Activated CD4-positive, alpha-beta memory T cell treated with anti-CD3 and anti-CD28 coated beads for 36 hours (primary cell): ENCODE measurements at regions not wholly inside any gene's neighbourhood (a gene's known extent, or its start where the extent isn't known, plus 50 kb on each side); places are given as distances from the start of the nearest gene placed in this dataset.

Source experiments
- CTCF ChIA-PET: fragments of 350-600 bp; sonication (Branson Sonifier 250); formaldehyde crosslinking; loops from one replicate; lab custom pipeline; 2021; ENCODE audit warnings: antibody characterized with exemption, inconsistent platforms; lab: Charles Lee
- POLR2A ChIA-PET: fragments of 350-600 bp; sonication (Branson Sonifier 250); formaldehyde crosslinking; loops from one replicate; lab custom pipeline; 2021; ENCODE audit warnings: antibody characterized with exemption; lab: Charles Lee
- DNase-seq: peaks from one replicate; pipeline ENCODE4 v3.0.0-alpha.2; 2020
- H3K27ac Mint-ChIP-seq: one replicate; pipeline ENCODE4 v1.8.0; 2021; ENCODE audit warnings: mixed read lengths
- H3K27me3 Mint-ChIP-seq: one replicate; pipeline ENCODE4 v1.8.0; 2021; ENCODE audit warnings: mixed read lengths
- H3K36me3 Mint-ChIP-seq: one replicate; pipeline ENCODE4 v1.8.0; 2021; ENCODE audit warnings: mixed read lengths
- H3K4me1 Mint-ChIP-seq: one replicate; pipeline ENCODE4 v1.8.0; 2021; ENCODE audit warnings: low read depth, mixed read lengths
- H3K4me3 Mint-ChIP-seq: one replicate; pipeline ENCODE4 v1.8.0; 2021; ENCODE audit warnings: mild to moderate bottlenecking, mixed read lengths
- H3K9me3 Mint-ChIP-seq: one replicate; pipeline ENCODE4 v1.8.0; 2021; ENCODE audit warnings: mixed read lengths
- intact Hi-C: fragments of 100-400 bp; cut with micrococcal nuclease; formaldehyde crosslinking; loops from one replicate; pipeline ENCODE4 v1.15.1; 2023

GRCh38 chr7:25928549-25929330, 223.3 kb upstream of the NFE2L3 start:
- H3K36me3 Mint-ChIP-seq: peaks cover 7% of the 10 kb centered on the region
- no peak overlapping the region for H3K27ac Mint-ChIP-seq
- ChIA-PET CTCF (no interaction called here), POLR2A (no interaction called here)
- DNase-seq: no peak
- intact Hi-C loops: no loop called here
- H3K4me1 Mint-ChIP-seq: no peaks in the 10 kb centered on the region
- peaks cover 26% of the 10 kb centered on the region for H3K27me3 Mint-ChIP-seq
- H3K4me3 Mint-ChIP-seq: no peak overlapping the region
- H3K9me3 Mint-ChIP-seq: peaks cover 11% of the 10 kb centered on the region

DNA sequence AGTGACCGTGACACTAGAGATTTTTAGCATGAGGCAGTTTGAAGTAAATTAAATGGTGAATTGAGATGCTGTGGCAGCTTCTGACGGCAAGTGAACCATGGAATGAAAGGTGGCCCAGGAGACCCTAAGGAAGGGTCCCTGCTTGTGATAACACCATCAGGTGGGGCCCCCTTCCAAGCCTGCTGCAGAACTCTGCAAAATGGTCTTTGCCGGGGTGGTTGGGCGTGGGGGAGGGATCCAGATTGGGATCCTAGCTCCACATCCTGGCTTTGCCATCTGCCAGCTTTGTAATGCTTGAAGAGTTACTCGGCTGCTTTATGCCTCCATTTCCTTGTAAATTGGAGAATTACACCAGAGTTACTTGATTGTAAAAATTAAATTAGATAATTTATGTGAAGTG, 222.6 kb upstream of the NFE2L3 start:
- H3K4me3 Mint-ChIP-seq: no peak overlapping the region
- peaks cover 18% of the 10 kb centered on the region for H3K9me3 Mint-ChIP-seq
- intact Hi-C loops: no loop called here
- H3K27me3 Mint-ChIP-seq: peaks cover 30% of the 10 kb centered on the region
- POLR2A ChIA-PET: no interaction called here
- no peak overlapping the region for H3K27ac Mint-ChIP-seq
- CTCF ChIA-PET: no interaction called here
- DNase-seq: no peak
- peaks cover 10% of the 10 kb centered on the region for H3K36me3 Mint-ChIP-seq
- no peaks in the 10 kb centered on the region for H3K4me1 Mint-ChIP-seq

DNA sequence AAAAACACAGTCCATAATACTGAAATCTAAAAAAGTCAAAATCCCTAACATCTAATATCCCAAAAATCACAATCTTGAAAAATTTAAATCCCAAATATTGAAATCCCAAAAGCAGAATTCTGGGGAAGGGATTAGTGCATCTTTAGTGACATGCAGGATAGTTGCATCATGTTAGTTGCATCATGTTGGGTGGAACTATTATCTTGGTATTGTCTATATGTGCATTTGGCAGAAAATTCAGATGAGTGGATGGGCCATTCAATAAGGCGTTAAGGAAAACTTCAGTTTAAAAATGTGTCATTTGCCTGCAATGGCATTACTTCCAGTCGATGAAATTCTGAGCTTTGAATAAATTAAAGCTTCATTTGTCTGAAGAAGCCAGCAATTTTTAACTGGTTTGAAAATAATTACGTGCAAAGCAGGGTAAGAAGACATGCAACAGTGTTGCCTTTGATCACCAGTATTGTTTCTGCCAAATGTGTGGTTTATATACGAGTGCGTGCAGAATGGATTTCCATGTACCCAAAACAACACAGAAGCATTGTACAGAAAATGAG, 221.4 kb upstream of the NFE2L3 start:
- intact Hi-C loops: no loop called here
- no peak for DNase-seq
- H3K36me3 Mint-ChIP-seq: peaks cover 17% of the 10 kb centered on the region
- CTCF ChIA-PET: no interaction called here
- POLR2A ChIA-PET: no interaction called here
- H3K27me3 Mint-ChIP-seq: peaks cover 38% of the 10 kb centered on the region
- no peak overlapping the region for H3K27ac Mint-ChIP-seq
- H3K9me3 Mint-ChIP-seq: peaks cover 19% of the 10 kb centered on the region
- no peak overlapping the region for H3K4me3 Mint-ChIP-seq
- H3K4me1 Mint-ChIP-seq: no peaks in the 10 kb centered on the region

- Mint-ChIP-seq H3K27ac (no peak overlapping the region), H3K4me1 (no peaks in the 10 kb centered on the region), H3K27me3 (peaks cover 41% of the 10 kb centered on the region), H3K36me3 (peaks cover 17% of the 10 kb centered on the region), H3K9me3 (peaks cover 19% of the 10 kb centered on the region), H3K4me3 (no peak overlapping the region)
- ChIA-PET POLR2A (no interaction called here), CTCF (no interaction called here)
- intact Hi-C loops: no loop called here
- DNase-seq: no peak
Observed at GRCh38 chr7:25931156-25931555, 220.8 kb upstream of the NFE2L3 start.

GRCh38 chr7:25933921-25934320, 218.1 kb upstream of the NFE2L3 start:
- Mint-ChIP-seq H3K9me3 (peaks cover 19% of the 10 kb centered on the region), H3K27ac (no peak overlapping the region), H3K36me3 (peaks cover 17% of the 10 kb centered on the region), H3K4me3 (no peak overlapping the region), H3K27me3 (peaks cover 34% of the 10 kb centered on the region), H3K4me1 (no peaks in the 10 kb centered on the region)
- ChIA-PET POLR2A (no interaction called here), CTCF (no interaction called here)
- DNase-seq: no peak
- intact Hi-C loops: no loop called here

- Mint-ChIP-seq H3K4me3 (peak overlapping the region; percentile 6), H3K27ac (peak overlapping the region; percentile 56), H3K36me3 (peaks cover under 1% of the 10 kb centered on the region), H3K4me1 (peaks cover 15% of the 10 kb centered on the region), H3K27me3 (peaks cover 17% of the 10 kb centered on the region), H3K9me3 (no peaks in the 10 kb centered on the region)
- intact Hi-C loops: loop anchor here (1.0 kb wide), 1 partner anchor 11 kb away; no protein-coding TSS in a partner anchor
- CTCF ChIA-PET: interaction anchor here (0.6 to 1.6 kb wide), 3 partner anchors 48 to 741 kb away, joined by 3 to 5 read pairs (median 4); no protein-coding TSS in a partner anchor
- DNase-seq: no peak
- POLR2A ChIA-PET: interaction anchor here (1.5 kb wide), 1 partner anchor 28 kb away, joined by 5 read pairs; no protein-coding TSS in a partner anchor
Observed at GRCh38 chr7:25940086-25940906, 211.7 kb upstream of the NFE2L3 start.

GRCh38 chr7:25944777-25945515, 207.1 kb upstream of the NFE2L3 start:
- no peaks in the 10 kb centered on the region for H3K9me3 Mint-ChIP-seq
- H3K4me3 Mint-ChIP-seq: no peak overlapping the region
- DNase-seq: no peak
- CTCF ChIA-PET: interaction anchor here (0.6 kb wide), 1 partner anchor 1565 kb away, joined by 3 read pairs; no protein-coding TSS in a partner anchor
- no peaks in the 10 kb centered on the region for H3K36me3 Mint-ChIP-seq
- no peak overlapping the region for H3K27ac Mint-ChIP-seq
- peaks cover 12% of the 10 kb centered on the region for H3K27me3 Mint-ChIP-seq
- peaks cover 20% of the 10 kb centered on the region for H3K4me1 Mint-ChIP-seq
- intact Hi-C loops: no loop called here
- POLR2A ChIA-PET: no interaction called here

DNA sequence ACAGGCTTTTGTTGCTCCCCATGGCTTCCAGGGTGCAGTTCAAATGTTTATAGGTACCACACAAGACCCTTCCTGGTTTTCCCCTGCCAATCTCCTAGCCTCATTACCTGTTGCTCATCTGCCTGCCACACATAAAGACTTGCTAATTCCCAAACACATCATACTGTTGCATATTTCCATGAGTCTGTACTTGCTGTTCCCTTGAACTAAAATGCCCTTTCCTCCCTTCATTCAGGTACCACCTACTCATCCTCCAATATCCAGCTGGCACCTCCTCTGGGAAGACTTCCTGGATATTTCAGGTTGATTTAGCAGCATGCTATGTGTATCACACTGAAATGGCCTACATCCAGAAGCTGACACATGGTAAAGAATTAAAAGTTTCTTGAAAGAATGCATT, 206.4 kb upstream of the NFE2L3 start:
- Mint-ChIP-seq H3K9me3 (no peaks in the 10 kb centered on the region), H3K27ac (no peak overlapping the region), H3K27me3 (peaks cover 10% of the 10 kb centered on the region), H3K4me1 (peaks cover 16% of the 10 kb centered on the region), H3K4me3 (no peak overlapping the region), H3K36me3 (no peaks in the 10 kb centered on the region)
- intact Hi-C loops: no loop called here
- no peak for DNase-seq
- ChIA-PET CTCF (interaction anchor here (0.6 kb wide), 1 partner anchor 1564 kb away, joined by 3 read pairs; no protein-coding TSS in a partner anchor), POLR2A (no interaction called here)

DNA sequence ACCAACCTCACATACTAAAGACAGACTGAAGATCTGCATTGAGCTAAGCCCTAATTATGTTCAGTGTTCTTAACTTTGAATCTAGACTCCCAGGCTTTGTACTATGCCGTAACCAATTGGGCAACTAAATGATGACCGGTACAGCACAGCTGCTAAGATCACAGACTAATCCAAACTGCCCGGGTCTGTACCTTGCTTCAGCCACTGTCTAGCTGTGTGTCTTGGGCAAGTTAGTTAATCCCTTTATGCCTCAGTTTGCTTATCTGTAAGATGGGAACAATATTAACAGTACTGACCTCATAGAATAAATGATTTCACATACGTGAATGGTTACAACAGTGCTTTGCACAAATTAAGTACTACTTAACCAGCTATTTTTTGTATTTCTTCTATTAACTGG, 205.8 kb upstream of the NFE2L3 start:
- no peak overlapping the region for H3K27ac Mint-ChIP-seq
- ChIA-PET CTCF (no interaction called here), POLR2A (no interaction called here)
- H3K4me1 Mint-ChIP-seq: peaks cover 11% of the 10 kb centered on the region
- DNase-seq: no peak
- H3K4me3 Mint-ChIP-seq: no peak overlapping the region
- intact Hi-C loops: no loop called here
- peaks cover 7% of the 10 kb centered on the region for H3K27me3 Mint-ChIP-seq
- no peaks in the 10 kb centered on the region for H3K9me3 Mint-ChIP-seq
- H3K36me3 Mint-ChIP-seq: no peaks in the 10 kb centered on the region

DNA sequence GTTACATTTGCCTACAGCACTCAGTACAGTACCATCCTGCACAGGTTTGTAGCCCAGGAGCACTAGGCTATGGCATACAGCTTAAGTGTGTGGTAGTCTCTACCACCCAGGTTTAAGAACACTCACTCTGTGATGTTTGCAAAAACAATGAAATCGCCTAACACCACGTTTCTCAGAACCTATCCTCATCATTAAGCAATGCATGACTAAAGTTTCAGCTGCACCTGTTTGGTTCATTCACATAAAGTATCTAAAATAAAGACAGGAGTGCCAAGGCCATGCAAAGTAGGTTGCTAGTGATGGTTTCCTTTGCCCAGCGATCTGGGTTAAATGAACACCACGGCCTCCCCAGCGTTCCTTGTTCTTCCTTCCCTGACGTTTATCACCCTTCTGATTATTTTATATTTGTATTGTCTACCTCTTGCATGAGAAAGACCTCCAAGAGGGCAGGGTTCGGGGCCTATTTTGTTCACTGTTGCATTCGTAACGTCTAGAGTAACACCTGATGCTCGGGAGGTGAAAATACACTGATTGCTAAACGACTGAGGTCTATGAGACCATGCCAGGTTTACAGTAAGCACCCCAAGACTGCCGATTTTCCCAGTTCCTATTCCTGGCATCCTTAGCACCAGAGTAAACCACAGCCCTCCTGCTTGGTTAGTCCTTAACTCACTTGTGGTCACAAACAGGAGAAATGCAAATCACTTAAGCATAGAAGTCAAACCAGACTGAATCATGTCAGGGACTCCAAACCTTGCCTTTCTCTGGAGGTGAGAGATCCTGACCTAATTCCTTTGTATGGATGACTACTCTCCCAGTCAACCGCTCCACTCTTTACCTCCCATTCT, 204.1 kb upstream of the NFE2L3 start:
- intact Hi-C loops: no loop called here
- Mint-ChIP-seq H3K27ac (no peak overlapping the region), H3K9me3 (no peaks in the 10 kb centered on the region), H3K4me3 (no peak overlapping the region), H3K27me3 (peaks cover 5% of the 10 kb centered on the region), H3K4me1 (peaks cover 11% of the 10 kb centered on the region), H3K36me3 (no peaks in the 10 kb centered on the region)
- CTCF ChIA-PET: no interaction called here
- no peak for DNase-seq
- POLR2A ChIA-PET: no interaction called here
